Stimulated activated CD8-positive, alpha-beta memory T cell treated with anti-CD3 and anti-CD28 coated beads, Interleukin-12 subunit alpha, Interleukin-12 subunit beta, amount 100 ng/mL, for 24 hours (primary cell): ENCODE measurements at regions not wholly inside any gene's neighbourhood (a gene's known extent, or its start where the extent isn't known, plus 50 kb on each side); places are given as distances from the start of the nearest gene placed in this dataset.
"Not testable (repeated sequence)": the region's sequence is repeated elsewhere in the genome, so short reads cannot be mapped to it uniquely, and the experiment has no call there.

ENCODE experiments used
- DNase-seq: peaks from one replicate; pipeline ENCODE4 v3.0.0-alpha.2; 2020; ENCODE audit errors: extremely low read depth

DNA sequence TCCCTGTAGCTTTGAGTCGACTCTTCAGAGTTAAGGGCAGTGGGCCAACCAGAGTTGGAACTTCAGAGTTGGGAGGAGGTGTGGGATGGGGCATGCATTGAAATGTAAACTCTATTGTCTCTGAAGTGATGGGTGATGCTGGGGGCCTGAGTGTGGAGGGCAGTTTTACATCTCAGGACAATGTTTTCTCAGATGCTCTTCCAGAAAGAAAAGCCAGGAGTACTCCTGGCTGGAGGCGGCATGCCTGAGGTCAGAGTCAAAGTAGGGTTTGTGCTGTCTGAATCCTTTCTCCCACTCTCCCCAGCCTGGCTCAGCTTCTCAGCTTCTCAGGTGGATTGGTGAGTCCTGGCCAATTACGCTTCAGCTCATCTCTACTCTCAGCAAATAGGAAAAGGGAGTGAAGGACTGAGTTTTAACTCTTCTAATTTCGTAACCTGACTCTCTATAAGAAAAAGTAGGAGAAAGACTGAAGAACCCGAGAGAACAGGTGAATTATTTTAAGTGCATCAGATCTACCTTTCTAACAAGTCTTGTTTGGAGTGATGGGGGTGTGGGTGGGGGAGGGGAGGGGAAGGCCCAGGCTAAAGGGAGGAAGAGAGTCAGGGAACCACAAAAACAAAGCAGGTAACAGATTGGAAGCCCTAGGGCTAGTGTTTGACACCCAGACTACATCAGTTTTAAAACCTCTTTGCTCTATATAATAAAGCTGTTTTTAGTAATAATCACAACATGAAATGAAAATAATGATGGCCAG is 107.5 kb upstream of the PELI1 start:
- no peak for DNase-seq

DNA sequence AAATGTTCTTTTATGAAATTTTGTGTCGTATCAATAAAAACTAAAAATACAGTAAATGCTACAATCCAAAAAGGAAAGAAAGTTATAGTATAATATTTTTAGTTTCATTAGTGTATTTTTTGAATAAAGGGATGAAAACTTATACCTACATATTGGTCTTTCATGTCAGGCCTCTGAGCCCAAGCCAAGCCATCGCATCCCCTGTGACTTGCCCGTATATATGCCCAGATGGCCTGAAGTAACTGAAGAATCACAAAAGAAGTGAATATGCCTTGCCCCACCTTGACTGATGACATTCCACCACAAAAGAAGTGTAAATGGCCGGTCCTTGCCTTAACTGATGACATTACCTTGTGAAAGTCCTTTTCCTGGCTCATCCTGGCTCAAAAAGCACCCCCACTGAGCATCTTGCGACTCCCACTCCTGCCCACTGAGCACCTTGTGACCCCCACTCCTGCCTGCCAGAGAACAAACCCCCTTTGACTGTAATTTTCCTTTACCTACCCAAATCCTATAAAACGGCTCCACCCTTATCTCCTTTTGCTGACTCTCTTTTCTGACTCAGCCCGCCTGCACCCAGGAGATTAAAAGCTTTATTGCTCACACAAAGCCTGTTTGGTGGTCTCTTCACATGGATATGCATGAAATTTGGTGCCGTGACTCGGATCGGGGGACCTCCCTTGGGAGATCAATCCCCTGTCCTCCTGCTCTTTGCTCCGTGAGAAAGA is 108.2 kb upstream of the PELI1 start:
- not testable (repeated sequence) for DNase-seq

- not testable (repeated sequence) for DNase-seq
Measured at GRCh38 chr2:64253421-64253820, 109.2 kb upstream of the PELI1 start.

GRCh38 chr2:64258566-64258965 is 114.3 kb upstream of the PELI1 start:
- DNase-seq: no peak

GRCh38 chr2:64259312-64259711 is 115.1 kb upstream of the PELI1 start:
- no peak for DNase-seq

- no peak for DNase-seq
Measured at GRCh38 chr2:64260093-64260803, 116.0 kb upstream of the PELI1 start.

DNA sequence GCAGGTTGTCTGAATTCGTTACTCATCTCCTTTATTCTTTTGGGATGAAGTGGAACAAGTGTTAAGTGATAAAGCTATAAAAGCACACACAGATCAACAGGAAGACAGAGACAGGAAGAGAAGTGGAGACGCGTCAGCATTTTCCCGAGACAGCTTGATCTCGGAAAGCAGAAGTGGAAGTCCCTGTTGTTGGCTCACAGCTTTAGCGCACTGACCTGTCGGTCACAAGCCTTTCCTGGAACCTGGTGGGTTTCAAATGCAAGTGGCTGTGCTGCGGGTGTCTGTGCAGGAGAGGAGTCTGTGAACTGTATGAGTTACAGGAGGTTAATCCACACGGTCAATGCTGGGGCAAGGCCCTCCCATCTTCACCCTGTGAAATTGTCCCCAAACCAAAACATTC is 116.6 kb upstream of the PELI1 start:
- DNase-seq: no peak

DNA sequence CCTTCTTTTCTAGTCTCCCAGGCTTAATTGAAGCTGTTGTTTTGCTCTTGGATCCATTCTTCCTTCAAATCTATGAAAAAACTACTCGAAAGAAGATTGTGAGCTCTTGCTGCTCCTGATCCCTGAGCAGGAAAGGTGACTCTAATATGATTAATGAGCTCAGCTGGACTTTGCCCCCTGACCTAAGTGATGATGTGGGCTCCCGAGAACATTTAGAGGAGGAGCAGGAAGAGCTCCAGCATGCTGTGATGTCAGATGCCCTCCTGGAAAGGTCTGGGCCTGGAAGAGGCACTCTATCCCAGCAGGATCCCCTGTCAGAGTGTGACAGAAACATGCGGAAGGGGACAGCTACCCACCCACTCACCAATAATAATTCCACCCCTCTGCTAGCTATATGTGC is 117.9 kb upstream of the PELI1 start:
- no peak for DNase-seq

- no peak for DNase-seq
Measured at GRCh38 chr2:64262816-64263215, 118.6 kb upstream of the PELI1 start.

- DNase-seq: no peak
Measured at GRCh38 chr2:64263315-64263714, 119.1 kb upstream of the PELI1 start.

GRCh38 chr2:64267699-64268098 is 123.5 kb upstream of the PELI1 start:
- DNase-seq: no peak

- DNase-seq: no peak
Measured at GRCh38 chr2:64268330-64269048, 124.3 kb upstream of the PELI1 start.

- no peak for DNase-seq
Measured at GRCh38 chr2:64273524-64274398, 129.5 kb upstream of the PELI1 start.

GRCh38 chr2:64274399-64275173 is 130.4 kb upstream of the PELI1 start:
- DNase-seq: no peak

- no peak for DNase-seq
Measured at GRCh38 chr2:64275174-64275466, 130.9 kb upstream of the PELI1 start.

DNA sequence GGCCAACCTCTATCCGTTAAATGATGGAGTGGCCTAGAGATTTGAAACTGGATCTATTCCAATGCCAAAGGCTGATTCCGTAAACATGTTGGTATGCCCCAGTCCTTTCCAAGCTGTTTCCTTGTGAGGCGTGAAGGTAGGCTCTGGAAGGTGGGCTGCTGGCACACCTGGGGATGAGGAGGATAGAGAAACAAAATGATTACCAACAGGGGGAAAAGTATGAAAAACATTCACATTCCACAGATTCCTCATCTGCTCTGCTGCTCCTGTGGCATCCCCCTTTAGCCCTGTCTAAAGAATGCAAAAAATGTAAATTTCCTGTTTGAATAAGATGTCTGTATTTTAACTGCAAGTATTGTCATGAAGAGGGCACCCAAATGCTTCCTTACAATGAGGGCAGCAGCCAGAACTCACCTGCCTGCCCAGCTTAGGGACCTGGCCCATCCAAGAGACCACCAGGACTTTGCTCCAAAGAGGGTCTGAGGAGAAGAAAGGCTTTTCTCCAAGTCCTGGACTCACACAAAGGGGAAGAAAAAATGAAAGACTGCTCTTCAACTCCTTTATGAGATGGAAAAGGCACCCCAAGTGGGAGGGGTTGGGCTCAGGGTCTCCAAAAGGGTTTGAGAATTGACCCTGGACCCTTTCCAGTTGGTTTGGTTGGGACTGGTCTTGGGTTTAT is 132.3 kb upstream of the PELI1 start:
- DNase-seq: no peak

DNA sequence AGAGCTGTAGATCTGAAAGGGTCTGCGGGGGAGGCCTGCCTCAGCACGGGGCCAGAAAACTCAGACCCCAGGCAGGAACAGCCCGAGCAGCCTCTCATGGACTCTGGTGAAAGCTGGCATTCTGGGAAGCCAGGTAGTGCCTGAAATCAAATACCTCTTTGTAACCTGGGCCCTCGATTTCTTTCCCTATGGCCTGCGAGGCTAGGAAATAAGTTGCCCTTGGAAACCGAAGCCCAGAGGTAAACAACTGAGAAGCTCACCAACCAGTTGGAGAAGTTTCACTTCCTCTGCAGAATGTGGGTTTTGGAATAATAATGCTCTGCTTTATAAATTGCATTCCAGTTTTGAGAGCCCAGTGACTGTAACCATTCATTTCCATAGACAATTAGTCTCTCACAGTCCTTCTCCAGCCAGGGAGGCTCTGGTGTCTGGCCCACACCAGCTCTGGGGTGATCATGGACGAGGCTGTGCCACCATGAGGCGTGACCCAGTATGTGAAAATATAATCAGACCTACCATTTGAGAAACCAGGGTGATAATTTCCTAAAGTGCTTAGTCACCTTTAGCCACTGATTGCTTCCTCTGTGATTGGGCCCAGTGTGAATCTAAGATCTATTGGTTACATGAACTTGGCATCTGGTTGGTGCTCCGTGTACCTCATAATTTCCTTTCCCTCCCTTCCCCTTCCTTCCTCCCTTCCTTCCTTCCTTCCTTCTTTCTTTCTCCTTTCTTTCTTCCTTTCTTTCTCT is 133.1 kb upstream of the PELI1 start:
- DNase-seq: no peak

GRCh38 chr2:64280812-64281211 is 136.6 kb upstream of the PELI1 start:
- not testable (repeated sequence) for DNase-seq

DNA sequence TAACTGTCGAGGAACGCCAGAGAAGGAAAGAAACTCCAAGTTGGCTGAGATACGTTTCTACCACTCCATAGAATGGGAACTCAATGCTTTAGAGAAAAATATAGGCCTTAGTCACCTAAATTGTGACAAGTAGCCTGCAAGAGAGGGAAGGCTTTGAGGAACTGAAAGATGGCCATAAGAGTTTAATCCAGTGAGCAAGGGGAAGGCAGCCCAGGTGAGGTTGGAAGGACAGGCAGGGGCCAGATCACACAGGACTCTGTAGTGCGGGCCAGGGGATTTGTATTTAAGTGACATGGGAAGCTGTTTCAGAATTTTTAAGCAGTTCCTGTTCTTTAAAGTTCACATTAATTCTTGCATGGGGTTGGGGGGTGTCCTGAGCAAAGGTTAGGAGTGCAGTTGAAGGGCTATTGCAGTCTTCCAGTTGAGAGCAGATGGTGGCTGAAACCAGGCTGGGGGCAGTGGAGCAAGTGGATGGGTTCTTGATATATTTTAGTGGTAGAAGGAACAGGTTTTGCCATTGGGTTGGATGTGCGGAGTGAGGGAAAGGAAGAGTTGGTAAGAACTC is 138.9 kb upstream of the PELI1 start:
- no peak for DNase-seq
